ENCODE measurements at regions not wholly inside any gene's neighbourhood (a gene's known extent, or its start where the extent isn't known, plus 50 kb on each side); places are given as distances from the start of the nearest gene placed in this dataset.
A peak's percentile ranks its signal among the peaks of the same experiment; 100 is the strongest.

- WGBS, 3 donors = 87 to 92% (median 88%) methylated on average over 28 to 31 of the region's 31 CpGs
- DNase-seq = peak in 2 of 5 donors; percentile 11 to 14
- Histone ChIP-seq H3K4me1 (ENCODE audit: insufficient read depth) (no peaks in the 10 kb centered on the region), H3K4me3 (no peak overlapping the region), H3K27ac (no peak overlapping the region), H3K9me3 (no peaks in the 10 kb centered on the region), H3K27me3 (no peaks in the 10 kb centered on the region), H3K36me3 (no peaks in the 10 kb centered on the region)
- TF ChIP-seq EP300 (IDR thresholded peaks at IDR 0.05) (no peak), POLR2A (IDR thresholded peaks at IDR 0.05) (no peak), CTCF (IDR thresholded peaks at IDR 0.05) (no peak)
- intact Hi-C loops (cut with DNase I) = no loop called here
Measured at GRCh38 chr7:374706-375311, 84.8 kb downstream of the FOXL3 start.

GRCh38 chr7:375321-375831 lies 85.4 kb downstream of the FOXL3 start:
- DNase-seq = peak in 3 of 5 donors; percentile 13 to 26 (median 13)
- no peak overlapping the region for H3K27ac ChIP-seq
- H3K36me3 ChIP-seq = no peaks in the 10 kb centered on the region
- no peaks in the 10 kb centered on the region for H3K27me3 ChIP-seq
- no peak for TF ChIP-seq EP300 (IDR thresholded peaks at IDR 0.05)
- TF ChIP-seq CTCF (IDR thresholded peaks at IDR 0.05) = no peak
- no peak for TF ChIP-seq POLR2A (IDR thresholded peaks at IDR 0.05)
- H3K9me3 ChIP-seq = no peaks in the 10 kb centered on the region
- intact Hi-C loops (cut with DNase I) = no loop called here
- H3K4me3 ChIP-seq = no peak overlapping the region
- H3K4me1 ChIP-seq (ENCODE audit: insufficient read depth) = no peaks in the 10 kb centered on the region
- WGBS, 3 donors = 90 to 92% (median 90%) methylated on average over 32 of the region's 32 CpGs

- DNase-seq = peak in 4 of 5 donors; percentile 6 to 25 (median 12)
Measured at GRCh38 chr7:375901-376305, 85.9 kb downstream of the FOXL3 start.

GRCh38 chr7:376306-377079 lies 86.5 kb downstream of the FOXL3 start:
- 58 to 66% (median 58%) methylated on average over 33 to 39 of the region's 39 CpGs for WGBS, 3 donors

More at GRCh38 chr7:375901-376305, 85.9 kb downstream of the FOXL3 start:
- 41 to 57% (median 51%) methylated on average over 19 of the region's 19 CpGs for WGBS, 3 donors
- Histone ChIP-seq H3K36me3 (no peaks in the 10 kb centered on the region), H3K4me1 (ENCODE audit: insufficient read depth) (no peaks in the 10 kb centered on the region), H3K9me3 (no peaks in the 10 kb centered on the region), H3K4me3 (no peak overlapping the region), H3K27ac (no peak overlapping the region), H3K27me3 (no peaks in the 10 kb centered on the region)
- TF ChIP-seq POLR2A (IDR thresholded peaks at IDR 0.05) (no peak), CTCF (IDR thresholded peaks at IDR 0.05) (no peak), EP300 (IDR thresholded peaks at IDR 0.05) (no peak)
- intact Hi-C loops (cut with DNase I) = no loop called here

More at GRCh38 chr7:376306-377079, 86.5 kb downstream of the FOXL3 start:
- DNase-seq = peak in 4 of 5 donors; percentile 8 to 30 (median 11)
- no peak for TF ChIP-seq POLR2A (IDR thresholded peaks at IDR 0.05)
- TF ChIP-seq CTCF (IDR thresholded peaks at IDR 0.05) = no peak
- no peak for TF ChIP-seq EP300 (IDR thresholded peaks at IDR 0.05)
- Histone ChIP-seq H3K9me3 (no peaks in the 10 kb centered on the region), H3K36me3 (no peaks in the 10 kb centered on the region), H3K27ac (no peak overlapping the region), H3K4me1 (ENCODE audit: insufficient read depth) (no peaks in the 10 kb centered on the region), H3K4me3 (no peak overlapping the region), H3K27me3 (no peaks in the 10 kb centered on the region)
- intact Hi-C loops (cut with DNase I) = no loop called here
